Suprapubic skin (tissue), 3 donors: ENCODE measurements at regions not wholly inside any gene's neighbourhood (a gene's known extent, or its start where the extent isn't known, plus 50 kb on each side); places are given as distances from the start of the nearest gene placed in this dataset.

Source experiments
- EP300 ChIP-seq: sonication (generic); formaldehyde crosslinking; IDR thresholded peaks from one replicate; pipeline ENCODE4 v1.6.1; 2017; ENCODE audit warnings: antibody characterized with exemption
- POLR2A ChIP-seq, 2 donors: fragments of 450-650 bp; IDR thresholded peaks; one replicate each; pipeline ENCODE4 v1.6.1; 2017; ENCODE audit warnings: antibody characterized with exemption in 2 of 2, mild to moderate bottlenecking in 2 of 2, moderate library complexity in 2 of 2
- TF ChIP-seq, protein P1 (sequence below), 2 donors: fragments of 200-600 bp in 1 of 2; fragments of 450-650 bp in 1 of 2; sonication (generic) in 1 of 2; IDR thresholded peaks; one replicate each; pipeline ENCODE4 v1.5.1; 2016 to 2019; ENCODE audit warnings: antibody characterized with exemption in 2 of 2, mild to moderate bottlenecking in 1 of 2, moderate library complexity in 1 of 2

DNA sequence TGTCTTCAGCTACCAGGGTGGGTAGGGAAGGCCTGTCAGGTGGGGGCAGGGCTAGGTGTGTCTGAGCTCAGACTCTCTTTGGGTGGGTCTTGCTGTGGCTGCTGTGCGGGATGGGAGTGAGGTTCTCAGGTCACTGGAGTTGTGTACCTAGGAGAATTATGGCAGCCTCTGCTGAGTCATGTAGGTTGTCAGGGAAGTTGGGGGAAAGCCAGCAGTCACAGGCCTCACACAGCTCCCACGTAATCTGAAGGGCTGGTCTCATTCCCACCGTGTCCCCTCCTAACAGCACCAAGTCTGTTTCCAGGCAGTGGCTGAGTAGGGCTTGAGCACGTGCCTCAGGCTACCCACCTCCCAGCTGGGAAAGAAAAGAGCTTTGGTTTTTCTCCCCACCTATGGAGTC is 67.0 kb downstream of the CHCHD4 start:
- TF ChIP-seq, protein P1, sequence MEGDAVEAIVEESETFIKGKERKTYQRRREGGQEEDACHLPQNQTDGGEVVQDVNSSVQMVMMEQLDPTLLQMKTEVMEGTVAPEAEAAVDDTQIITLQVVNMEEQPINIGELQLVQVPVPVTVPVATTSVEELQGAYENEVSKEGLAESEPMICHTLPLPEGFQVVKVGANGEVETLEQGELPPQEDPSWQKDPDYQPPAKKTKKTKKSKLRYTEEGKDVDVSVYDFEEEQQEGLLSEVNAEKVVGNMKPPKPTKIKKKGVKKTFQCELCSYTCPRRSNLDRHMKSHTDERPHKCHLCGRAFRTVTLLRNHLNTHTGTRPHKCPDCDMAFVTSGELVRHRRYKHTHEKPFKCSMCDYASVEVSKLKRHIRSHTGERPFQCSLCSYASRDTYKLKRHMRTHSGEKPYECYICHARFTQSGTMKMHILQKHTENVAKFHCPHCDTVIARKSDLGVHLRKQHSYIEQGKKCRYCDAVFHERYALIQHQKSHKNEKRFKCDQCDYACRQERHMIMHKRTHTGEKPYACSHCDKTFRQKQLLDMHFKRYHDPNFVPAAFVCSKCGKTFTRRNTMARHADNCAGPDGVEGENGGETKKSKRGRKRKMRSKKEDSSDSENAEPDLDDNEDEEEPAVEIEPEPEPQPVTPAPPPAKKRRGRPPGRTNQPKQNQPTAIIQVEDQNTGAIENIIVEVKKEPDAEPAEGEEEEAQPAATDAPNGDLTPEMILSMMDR (IDR thresholded peaks at IDR 0.05) = no peak
- TF ChIP-seq POLR2A (IDR thresholded peaks at IDR 0.05) (no peak), EP300 (no peak)
